LNCaP clone FGC (cell line): ENCODE measurements at regions not wholly inside any gene's neighbourhood (a gene's known extent, or its start where the extent isn't known, plus 50 kb on each side); places are given as distances from the start of the nearest gene placed in this dataset.

Experiments
- DNase-seq: peaks from one replicate; pipeline ENCODE4 v3.0.0-alpha.2; 2011; ENCODE audit warnings: low read depth
- H3K4me3 ChIP-seq: 2 replicates; pipeline ENCODE4 v1.5.1; 2011; ENCODE audit warnings: mild to moderate bottlenecking, low read depth, low read length, control low read depth
- CTCF ChIP-seq: IDR thresholded peaks from 2 replicates; pipeline ENCODE4 v1.5.1; 2012; ENCODE audit warnings: mild to moderate bottlenecking; ENCODE audit not compliant: control insufficient read depth, insufficient read depth; ENCODE audit errors: extremely low read depth

GRCh38 chr14:65238456-65238855 lies 136.1 kb upstream of the MAX start:
- no peak for TF ChIP-seq CTCF
- no peak overlapping the region for H3K4me3 ChIP-seq
- DNase-seq = no peak

GRCh38 chr14:65239143-65239937 lies 137.0 kb upstream of the MAX start:
- TF ChIP-seq CTCF = no peak
- DNase-seq = no peak
- H3K4me3 ChIP-seq = no peak overlapping the region

GRCh38 chr14:65239938-65240296 lies 137.6 kb upstream of the MAX start:
- DNase-seq = no peak
- H3K4me3 ChIP-seq = no peak overlapping the region
- no peak for TF ChIP-seq CTCF

GRCh38 chr14:65241125-65241752 lies 138.9 kb upstream of the MAX start:
- TF ChIP-seq CTCF = no peak
- DNase-seq = no peak
- H3K4me3 ChIP-seq = no peak overlapping the region

- no peak for TF ChIP-seq CTCF
- DNase-seq = no peak
- no peak overlapping the region for H3K4me3 ChIP-seq
Observed at GRCh38 chr14:65242732-65243134, 140.4 kb upstream of the MAX start.

- no peak for TF ChIP-seq CTCF
- no peak overlapping the region for H3K4me3 ChIP-seq
Observed at GRCh38 chr14:65243766-65244442, 141.6 kb upstream of the MAX start.

More at GRCh38 chr14:65243766-65244442, 141.6 kb upstream of the MAX start:
- DNase-seq = peak; percentile 62
